Endothelial cell of umbilical vein (primary cell): ENCODE measurements at regions not wholly inside any gene's neighbourhood (a gene's known extent, or its start where the extent isn't known, plus 50 kb on each side); places are given as distances from the start of the nearest gene placed in this dataset.

Experiments
- BruUV-seq: library from RNA; stranded (reverse); fragments of 400-500 nt; replicated peaks from 2 replicates; lab custom pipeline; 2021; lab: Mats Ljungman, UMichigan
- CTCF ChIA-PET: fragments of 300-600, 350-600 bp; sonication (Branson Sonifier 250); formaldehyde crosslinking; loops from one replicate; lab custom pipeline; 2021; ENCODE audit warnings: antibody characterized with exemption, inconsistent platforms; lab: Charles Lee
- POLR2A ChIA-PET: fragments of 300-600, 350-600 bp; sonication (Branson Sonifier 250); formaldehyde crosslinking; loops from one replicate; lab custom pipeline; 2021; ENCODE audit warnings: antibody characterized with exemption, inconsistent platforms; lab: Charles Lee
- DNase-seq: peaks from one replicate; pipeline ENCODE4 v3.0.0-alpha.2; 2011; ENCODE audit warnings: low read depth, low spot score
- FAIRE-seq: peaks from 2 replicates; lab custom pipeline; 2011; peaks lifted over from hg19 to GRCh38; lab: Jason Lieb, UNC
- H2AFZ ChIP-seq: 2 replicates; pipeline ENCODE4 v1.6.0; 2012; ENCODE audit warnings: low read depth, low read length, control low read depth, inconsistent platforms
- H3K27ac ChIP-seq: 2 replicates; pipeline ENCODE4 v1.5.1; 2011; ENCODE audit warnings: low read depth, mild to moderate bottlenecking, control low read depth, low read length, moderate library complexity; ENCODE audit not compliant: insufficient read depth
- H3K27me3 ChIP-seq, 2 experiments: 2 replicates each; pipeline versions ENCODE4 v1.6.0 to v1.6.1; 2011; ENCODE audit warnings: low read length in 2 of 2, mixed read lengths in 1 of 2; ENCODE audit not compliant: control insufficient read depth in 2 of 2, insufficient read depth in 2 of 2
- H3K36me3 ChIP-seq, 2 experiments: 2 replicates in 1 of 2; 3 replicates in 1 of 2; pipeline ENCODE4 v1.5.1; 2011; ENCODE audit warnings: low read length in 2 of 2, mild to moderate bottlenecking in 1 of 2, moderate library complexity in 1 of 2; ENCODE audit not compliant: control insufficient read depth in 2 of 2, insufficient read depth in 2 of 2; ENCODE audit errors: extremely low read depth in 1 of 2
- H3K4me1 ChIP-seq: 3 replicates; pipeline ENCODE4 v1.5.1; 2011; ENCODE audit warnings: mild to moderate bottlenecking, low read length; ENCODE audit not compliant: control insufficient read depth, insufficient read depth; ENCODE audit errors: extremely low read depth
- H3K4me2 ChIP-seq: 2 replicates; pipeline ENCODE4 v1.6.1; 2011; ENCODE audit warnings: low read length, control low read depth, mixed read lengths; ENCODE audit not compliant: insufficient read depth
- H3K4me3 ChIP-seq, 3 experiments: fragments of 200-600 bp in 1 of 3; sonication (generic), shearing (Covaris generic) in 1 of 3; replicated peaks in 1 of 3; 2 replicates each; pipeline ENCODE4 v1.5.1; 2011 to 2016; ENCODE audit warnings: control low read depth in 3 of 3, low read length in 3 of 3, mild to moderate bottlenecking in 2 of 3, inconsistent platforms in 1 of 3, low read depth in 1 of 3, moderate library complexity in 1 of 3; ENCODE audit not compliant: insufficient read depth in 1 of 3
- H3K79me2 ChIP-seq: 2 replicates; pipeline ENCODE4 v1.6.0; 2012; ENCODE audit warnings: low read length, inconsistent platforms; ENCODE audit not compliant: control insufficient read depth, insufficient read depth
- H3K9ac ChIP-seq: replicated peaks from 2 replicates; pipeline ENCODE3; 2011; ENCODE audit warnings: low read length, control low read depth; ENCODE audit not compliant: insufficient read depth; ENCODE audit errors: extremely low read depth
- H3K9me1 ChIP-seq: replicated peaks from 3 replicates; pipeline ENCODE4 v1.6.0; 2011; ENCODE audit warnings: mild to moderate bottlenecking, low read length; ENCODE audit not compliant: control insufficient read depth, insufficient read depth; ENCODE audit errors: extremely low read depth
- H3K9me3 ChIP-seq: replicated peaks from 2 replicates; pipeline ENCODE4 v1.5.1; 2012; ENCODE audit warnings: low read length, inconsistent platforms; ENCODE audit not compliant: control insufficient read depth, insufficient read depth
- H4K20me1 ChIP-seq: replicated peaks from 2 replicates; pipeline ENCODE3; 2011; ENCODE audit warnings: mild to moderate bottlenecking, low read length; ENCODE audit not compliant: control insufficient read depth, insufficient read depth; ENCODE audit errors: extremely low read depth
- CTCF ChIP-seq, 2 donors: IDR thresholded peaks; 1 replicate in 1 of 2; 2 replicates in 1 of 2; pipeline ENCODE4 v1.5.1; 2011; ENCODE audit warnings: low read length in 2 of 2, mild to moderate bottlenecking in 2 of 2, moderate library complexity in 2 of 2, control low read depth in 1 of 2, inconsistent platforms in 1 of 2, low read depth in 1 of 2; ENCODE audit not compliant: insufficient read depth in 1 of 2; ENCODE audit errors: extremely low read depth in 1 of 2
- EZH2 ChIP-seq: IDR thresholded peaks from 2 replicates; pipeline ENCODE4 v1.6.1; 2012; ENCODE audit warnings: borderline replicate concordance, low read depth, mild to moderate bottlenecking, moderate library complexity, low read length, inconsistent platforms; ENCODE audit not compliant: severe bottlenecking
- FOS ChIP-seq: IDR thresholded peaks from 2 replicates; pipeline ENCODE4 v1.6.1; 2011; ENCODE audit warnings: mild to moderate bottlenecking, low read length, moderate library complexity, borderline replicate concordance; ENCODE audit not compliant: insufficient read depth
- GATA2 ChIP-seq: IDR thresholded peaks from 2 replicates; pipeline ENCODE4 v1.7.0; 2011; ENCODE audit warnings: low read depth, mild to moderate bottlenecking, moderate library complexity, mixed read lengths, low read length; ENCODE audit not compliant: insufficient read length, insufficient read depth
- JUN ChIP-seq: IDR thresholded peaks from 2 replicates; pipeline ENCODE4 v1.6.1; 2011; ENCODE audit warnings: borderline replicate concordance, low read depth; ENCODE audit not compliant: insufficient read length, insufficient read depth
- MAX ChIP-seq: IDR thresholded peaks from 2 replicates; pipeline ENCODE4 v1.6.1; 2011; ENCODE audit not compliant: insufficient read depth, insufficient read length
- MYC ChIP-seq: IDR thresholded peaks from one replicate; pipeline ENCODE4 v1.6.1; 2011; ENCODE audit warnings: mild to moderate bottlenecking, low read depth, low read length
- POLR2A ChIP-seq: IDR thresholded peaks from 2 replicates; pipeline ENCODE4 v1.6.1; 2012; ENCODE audit warnings: low read depth, mild to moderate bottlenecking, control low read depth, low read length
- POLR2AphosphoS5 ChIP-seq: IDR thresholded peaks from 2 replicates; pipeline ENCODE4 v1.6.1; 2012; ENCODE audit warnings: low read depth, mild to moderate bottlenecking, control low read depth, low read length, moderate library complexity; ENCODE audit not compliant: insufficient read depth
- dilution Hi-C: fragments of 300-500 bp; cut with MboI; formaldehyde crosslinking; loops from one replicate; pipeline ENCODE4 v1.15.0; 2019; ENCODE audit warnings: low sequenced_read_pairs; ENCODE audit not compliant: extremely low pct_ligation_motif_present
- intact Hi-C: fragments of 100-400 bp; cut with micrococcal nuclease; formaldehyde crosslinking; loops from one replicate; pipeline ENCODE4 v1.10.0; 2022

- Histone ChIP-seq H3K27me3 (no peaks in the 10 kb centered on the region), H3K4me3 (no peak overlapping the region), H3K27ac (no peak overlapping the region), H3K9me1 (no peaks in the 10 kb centered on the region), H3K9ac (no peak overlapping the region), H2AFZ (no peak overlapping the region), H3K36me3 (no peaks in the 10 kb centered on the region), H3K4me2 (no peak overlapping the region), H4K20me1 (no peaks in the 10 kb centered on the region), H3K4me1 (no peaks in the 10 kb centered on the region), H3K79me2 (no peaks in the 10 kb centered on the region), H3K9me3 (no peaks in the 10 kb centered on the region)
- no TSS peak for BruUV-seq
- dilution Hi-C loops, result no loop called here
- DNase-seq (no peak), FAIRE-seq (no peak)
- ChIA-PET CTCF (no interaction called here), POLR2A (no interaction called here)
- TF ChIP-seq JUN (no peak), MYC (no peak), GATA2 (no peak), FOS (no peak), POLR2AphosphoS5 (no peak), POLR2A (no peak), EZH2 (no peak), MAX (no peak), CTCF (IDR thresholded peaks at IDR 0.05; ENCODE audit: extremely low read depth in 1 of 2, insufficient read depth in 1 of 2, low read depth in 1 of 2, low read length in 2 of 2) (no peak)
- intact Hi-C loops, result no loop called here
Observed at GRCh38 chr18:72368308-72368707, 175.8 kb downstream of the CBLN2 start.
